Adipocyte (in vitro differentiated cells): ENCODE measurements at regions not wholly inside any gene's neighbourhood (a gene's known extent, or its start where the extent isn't known, plus 50 kb on each side); places are given as distances from the start of the nearest gene placed in this dataset.

ENCODE experiments used
- DNase-seq: peaks from one replicate; pipeline ENCODE4 v3.0.0-alpha.2; 2015; ENCODE audit warnings: low read depth
- H3K27me3 ChIP-seq: replicated peaks from 2 replicates; pipeline ENCODE4 v1.7.0; 2013; ENCODE audit warnings: mild to moderate bottlenecking, low read length, moderate library complexity; ENCODE audit not compliant: control insufficient read depth, insufficient read depth
- H3K36me3 ChIP-seq: 2 replicates; pipeline ENCODE4 v1.7.0; 2013; ENCODE audit warnings: low read length, mild to moderate bottlenecking, moderate library complexity; ENCODE audit not compliant: control insufficient read depth, insufficient read depth, severe bottlenecking
- H3K4me1 ChIP-seq: 2 replicates; pipeline ENCODE4 v1.7.0; 2013; ENCODE audit warnings: mild to moderate bottlenecking, low read length, moderate library complexity; ENCODE audit not compliant: control insufficient read depth, insufficient read depth
- H3K4me3 ChIP-seq: 2 replicates; pipeline ENCODE4 v1.7.0; 2013; ENCODE audit warnings: mild to moderate bottlenecking, low read length, moderate library complexity
- H3K9ac ChIP-seq: 2 replicates; pipeline ENCODE4 v1.7.0; 2013; ENCODE audit warnings: mild to moderate bottlenecking, low read length, moderate library complexity
- H3K9me3 ChIP-seq: 2 replicates; pipeline ENCODE4 v1.7.0; 2013; ENCODE audit warnings: mild to moderate bottlenecking, low read length, moderate library complexity; ENCODE audit not compliant: control insufficient read depth

DNA sequence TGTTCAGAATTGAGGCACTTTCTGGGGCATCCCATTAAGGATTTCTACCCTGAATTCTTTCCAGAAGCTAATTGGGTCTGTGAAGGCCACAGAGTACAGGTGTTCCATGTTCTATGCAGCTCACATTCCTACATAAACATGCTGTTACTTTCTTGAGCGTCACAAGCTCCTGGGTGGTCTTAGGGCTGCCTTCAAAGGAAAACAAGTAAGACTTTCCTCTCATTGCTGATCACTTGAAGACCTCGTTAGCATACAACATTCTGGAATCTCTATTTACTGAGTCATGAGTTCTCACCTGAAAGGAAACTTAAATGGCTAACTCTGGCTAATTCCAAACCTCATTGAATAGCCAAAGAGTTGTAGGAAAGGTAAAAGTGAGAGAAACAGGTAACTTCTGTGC is 63.0 kb upstream of the HMGA2 start:
- Histone ChIP-seq H3K36me3 (no peaks in the 10 kb centered on the region), H3K4me1 (peaks cover 9% of the 10 kb centered on the region), H3K4me3 (no peak overlapping the region), H3K27me3 (no peaks in the 10 kb centered on the region), H3K9ac (no peak overlapping the region), H3K9me3 (no peaks in the 10 kb centered on the region)
- no peak for DNase-seq

DNA sequence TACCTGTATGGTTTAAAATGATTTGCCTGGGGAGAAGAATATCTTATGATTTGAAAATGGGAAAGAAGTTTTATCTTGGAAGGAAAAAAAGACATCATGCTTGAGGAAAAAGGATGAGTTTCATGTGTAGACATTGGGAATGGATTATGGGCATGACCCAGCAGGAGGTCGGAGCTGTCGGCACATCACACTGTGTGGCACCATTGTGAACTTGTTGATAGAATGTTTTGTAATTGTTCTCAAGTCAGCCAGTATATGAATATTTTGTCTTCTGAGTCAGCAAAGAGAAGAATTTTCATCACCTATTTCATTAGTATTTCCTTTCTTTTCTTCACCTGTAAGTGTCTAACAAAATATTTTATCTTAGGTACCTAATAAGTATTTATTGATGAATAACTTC is 60.0 kb upstream of the HMGA2 start:
- H3K4me1 ChIP-seq = peaks cover 9% of the 10 kb centered on the region
- H3K9ac ChIP-seq = no peak overlapping the region
- H3K27me3 ChIP-seq = no peaks in the 10 kb centered on the region
- H3K4me3 ChIP-seq = no peak overlapping the region
- no peak for DNase-seq
- H3K9me3 ChIP-seq = no peaks in the 10 kb centered on the region
- H3K36me3 ChIP-seq = no peaks in the 10 kb centered on the region

DNA sequence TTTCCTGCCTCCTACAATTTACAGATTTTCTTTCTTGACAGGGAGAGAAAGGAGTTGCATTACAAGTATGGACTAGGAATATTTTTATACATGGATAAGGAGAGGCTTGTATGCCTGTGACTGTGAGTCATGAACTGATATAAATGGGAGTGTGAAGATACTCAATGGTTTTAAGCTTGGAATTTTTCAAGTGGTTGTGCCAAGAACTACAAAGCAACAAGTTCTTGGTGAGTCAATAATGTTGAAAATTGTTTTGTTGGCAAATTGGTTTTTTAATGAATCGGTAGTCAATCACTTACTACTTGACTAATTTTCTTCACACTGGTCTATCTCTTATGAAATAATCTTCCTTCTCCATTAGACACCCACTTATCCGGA is 58.9 kb upstream of the HMGA2 start:
- H3K9me3 ChIP-seq = no peaks in the 10 kb centered on the region
- H3K4me3 ChIP-seq = no peak overlapping the region
- no peak overlapping the region for H3K9ac ChIP-seq
- H3K27me3 ChIP-seq = no peaks in the 10 kb centered on the region
- DNase-seq = peak; percentile 31
- H3K36me3 ChIP-seq = no peaks in the 10 kb centered on the region
- peaks cover 9% of the 10 kb centered on the region for H3K4me1 ChIP-seq

DNA sequence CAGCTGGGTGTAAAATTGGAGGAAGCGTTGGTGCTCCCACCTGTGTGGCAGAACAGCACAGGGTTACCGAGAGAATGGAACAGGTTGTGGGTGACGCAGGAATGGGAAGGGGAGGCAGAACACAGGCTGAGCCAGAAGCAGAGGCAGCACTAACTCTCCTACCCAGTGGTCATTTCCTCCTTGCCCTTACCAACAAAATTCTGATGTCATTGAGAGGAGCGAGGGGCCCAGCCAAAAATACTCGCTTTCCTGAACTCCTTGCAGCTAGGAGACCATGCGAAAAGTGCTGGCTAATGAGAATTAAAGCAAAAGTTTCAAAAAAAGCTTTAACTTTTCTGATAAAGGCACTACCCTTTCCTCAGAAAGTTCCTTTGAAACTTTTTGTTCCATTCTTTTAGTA is 54.4 kb upstream of the HMGA2 start:
- Histone ChIP-seq H3K9ac (no peak overlapping the region), H3K4me3 (no peak overlapping the region), H3K36me3 (no peaks in the 10 kb centered on the region), H3K9me3 (no peaks in the 10 kb centered on the region), H3K4me1 (peaks cover 9% of the 10 kb centered on the region), H3K27me3 (no peaks in the 10 kb centered on the region)
- DNase-seq = no peak
